Mesenchymal stem cell (in vitro differentiated cells and primary cell): ENCODE measurements at regions not wholly inside any gene's neighbourhood (a gene's known extent, or its start where the extent isn't known, plus 50 kb on each side); places are given as distances from the start of the nearest gene placed in this dataset.
"Not testable (repeated sequence)": the region's sequence is repeated elsewhere in the genome, so short reads cannot be mapped to it uniquely, and the experiment has no call there.

Source experiments
- DNase-seq: peaks from one replicate; pipeline ENCODE4 v3.0.0-alpha.2; 2013
- H2AFZ ChIP-seq: one replicate; pipeline ENCODE4 v1.6.1; 2013; ENCODE audit warnings: low read depth, mild to moderate bottlenecking, control low read depth, inconsistent platforms, low read length, moderate library complexity
- H2AK5ac ChIP-seq: 2 replicates; pipeline ENCODE4 v1.6.1; 2013; ENCODE audit warnings: low read length, moderate library complexity, mild to moderate bottlenecking, inconsistent platforms; ENCODE audit not compliant: severe bottlenecking
- H2BK120ac ChIP-seq: one replicate; pipeline ENCODE4 v1.6.1; 2013; ENCODE audit warnings: low read depth, mild to moderate bottlenecking, inconsistent platforms, low read length, moderate library complexity
- H2BK12ac ChIP-seq, 2 experiments: one replicate each; pipeline ENCODE4 v1.6.1; 2013; ENCODE audit warnings: inconsistent platforms in 2 of 2, low read length in 2 of 2, mild to moderate bottlenecking in 2 of 2, moderate library complexity in 2 of 2, control low read depth in 1 of 2
- H2BK15ac ChIP-seq: one replicate; pipeline ENCODE4 v1.6.1; 2013; ENCODE audit warnings: mild to moderate bottlenecking, low read depth, inconsistent platforms; ENCODE audit not compliant: poor library complexity, severe bottlenecking
- H2BK5ac ChIP-seq: 2 replicates; pipeline ENCODE4 v1.6.1; 2013; ENCODE audit warnings: low read depth, mild to moderate bottlenecking, low read length, control low read depth, inconsistent platforms; ENCODE audit not compliant: poor library complexity, severe bottlenecking
- H3K14ac ChIP-seq, 2 experiments: one replicate each; pipeline ENCODE4 v1.6.1; 2013; ENCODE audit warnings: inconsistent platforms in 2 of 2, low read length in 2 of 2, control low read depth in 1 of 2, mild to moderate bottlenecking in 1 of 2, moderate library complexity in 1 of 2
- H3K18ac ChIP-seq, 2 experiments: one replicate each; pipeline ENCODE4 v1.6.1; 2013; ENCODE audit warnings: inconsistent platforms in 2 of 2, low read length in 2 of 2, control low read depth in 1 of 2, low read depth in 1 of 2, mild to moderate bottlenecking in 1 of 2
- H3K23ac ChIP-seq, 2 experiments: one replicate each; pipeline ENCODE4 v1.6.1; 2013; ENCODE audit warnings: inconsistent platforms in 2 of 2, low read length in 2 of 2, mild to moderate bottlenecking in 2 of 2, moderate library complexity in 2 of 2, control low read depth in 1 of 2
- H3K27ac ChIP-seq: 2 replicates; pipeline ENCODE4 v1.5.1; 2013; ENCODE audit warnings: mild to moderate bottlenecking, moderate library complexity, low read length, control low read depth, inconsistent platforms; ENCODE audit not compliant: poor library complexity, severe bottlenecking
- H3K27me3 ChIP-seq, 2 experiments: 2 replicates each; pipeline versions ENCODE4 v1.6.1 to v1.7.0; 2013; ENCODE audit warnings: low read length in 2 of 2, mild to moderate bottlenecking in 2 of 2, moderate library complexity in 2 of 2, control low read depth in 1 of 2, inconsistent platforms in 1 of 2; ENCODE audit not compliant: control insufficient read depth in 1 of 2, insufficient read depth in 1 of 2
- H3K36me3 ChIP-seq, 2 experiments: 2 replicates each; pipeline versions ENCODE4 v1.6.1 to v1.7.0; 2013; ENCODE audit warnings: low read length in 2 of 2, control low read depth in 1 of 2, inconsistent platforms in 1 of 2, low read depth in 1 of 2, mild to moderate bottlenecking in 1 of 2; ENCODE audit not compliant: insufficient read depth in 2 of 2, control insufficient read depth in 1 of 2
- H3K4ac ChIP-seq, 2 experiments: one replicate each; pipeline ENCODE4 v1.6.1; 2013; ENCODE audit warnings: inconsistent platforms in 2 of 2, low read length in 2 of 2, mild to moderate bottlenecking in 2 of 2, moderate library complexity in 2 of 2, control low read depth in 1 of 2, low read depth in 1 of 2
- H3K4me1 ChIP-seq: 2 replicates; pipeline ENCODE4 v1.6.1; 2013; ENCODE audit warnings: low read depth, low read length, control low read depth; ENCODE audit not compliant: control insufficient read depth, insufficient read depth
- H3K4me2 ChIP-seq: 2 replicates; pipeline ENCODE4 v1.6.1; 2013; ENCODE audit warnings: low read length, mild to moderate bottlenecking, inconsistent platforms; ENCODE audit not compliant: poor library complexity, severe bottlenecking
- H3K4me3 ChIP-seq, 2 experiments: 2 replicates each; pipeline versions ENCODE4 v1.5.1 to v1.7.0; 2013; ENCODE audit warnings: low read length in 2 of 2, mild to moderate bottlenecking in 2 of 2, control low read depth in 1 of 2, low read depth in 1 of 2; ENCODE audit not compliant: insufficient read depth in 1 of 2
- H3K79me1 ChIP-seq: replicated peaks from 2 replicates; pipeline ENCODE4 v1.6.1; 2013; ENCODE audit warnings: mild to moderate bottlenecking, control low read depth, low read length, inconsistent platforms; ENCODE audit not compliant: poor library complexity, severe bottlenecking
- H3K9ac ChIP-seq: 2 replicates; pipeline ENCODE4 v1.7.0; 2013; ENCODE audit warnings: mild to moderate bottlenecking, low read length, moderate library complexity
- H3K9me3 ChIP-seq: 2 replicates; pipeline ENCODE4 v1.7.0; 2013; ENCODE audit warnings: mild to moderate bottlenecking, low read length; ENCODE audit not compliant: control insufficient read depth
- H4K8ac ChIP-seq: one replicate; pipeline ENCODE4 v1.6.1; 2013; ENCODE audit warnings: inconsistent platforms, mild to moderate bottlenecking, low read length, moderate library complexity
- H4K91ac ChIP-seq: one replicate; pipeline ENCODE4 v1.6.1; 2013; ENCODE audit warnings: mild to moderate bottlenecking, low read length, inconsistent platforms
- WGBS: methylation state at CpG from one replicate; pipeline ENCODE4 v1.1.7; 2013; ENCODE audit warnings: mixed read lengths; 5-methylcytosine and 5-hydroxymethylcytosine counted together

DNA sequence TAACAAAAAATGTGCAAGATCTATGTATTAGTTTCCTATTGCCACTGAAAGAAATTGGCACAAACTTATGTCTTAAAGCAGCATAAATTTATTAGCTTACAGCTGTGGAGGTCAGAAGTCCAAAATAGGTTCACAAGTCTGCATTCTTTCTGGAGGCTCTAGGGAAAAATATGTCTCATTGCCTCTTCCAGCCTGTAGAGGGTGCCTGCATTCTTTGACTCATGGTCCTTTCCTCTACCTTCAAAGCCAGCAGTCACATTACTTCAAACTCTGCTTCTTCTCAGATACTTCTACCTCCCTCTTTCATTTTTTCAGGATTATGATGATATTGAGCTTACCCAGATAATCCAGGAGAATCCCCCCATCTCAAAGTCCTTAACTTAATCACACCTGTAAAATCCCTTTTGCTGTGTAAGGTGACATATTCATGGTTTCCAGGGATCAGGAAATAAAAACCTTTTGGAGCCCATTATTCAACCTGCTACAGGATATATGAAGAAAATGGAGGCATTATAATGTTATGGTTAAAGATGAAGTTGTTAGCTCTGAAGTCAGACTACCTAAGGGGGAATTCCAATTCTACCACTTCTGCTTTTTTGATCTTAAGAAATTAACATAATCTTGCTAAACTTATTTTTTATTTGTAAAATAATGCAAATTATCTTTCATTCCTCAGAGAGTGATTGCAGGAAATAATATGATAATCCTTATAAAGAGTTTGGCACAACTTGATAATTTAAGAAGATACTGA, 686.2 kb downstream of the PRIM2 start:
- not testable (repeated sequence) for H2BK12ac ChIP-seq, H3K9me3 ChIP-seq, H3K23ac ChIP-seq, H3K4me2 ChIP-seq, H2BK120ac ChIP-seq, H2BK5ac ChIP-seq, H3K27ac ChIP-seq, H3K27me3 ChIP-seq, H3K4me1 ChIP-seq, H3K4ac ChIP-seq, H3K36me3 ChIP-seq, H3K4me3 ChIP-seq, H3K14ac ChIP-seq, DNase-seq, H3K79me1 ChIP-seq, H2AK5ac ChIP-seq, H4K8ac ChIP-seq, H3K9ac ChIP-seq, H3K18ac ChIP-seq, H4K91ac ChIP-seq, H2AFZ ChIP-seq, H2BK15ac ChIP-seq

DNA sequence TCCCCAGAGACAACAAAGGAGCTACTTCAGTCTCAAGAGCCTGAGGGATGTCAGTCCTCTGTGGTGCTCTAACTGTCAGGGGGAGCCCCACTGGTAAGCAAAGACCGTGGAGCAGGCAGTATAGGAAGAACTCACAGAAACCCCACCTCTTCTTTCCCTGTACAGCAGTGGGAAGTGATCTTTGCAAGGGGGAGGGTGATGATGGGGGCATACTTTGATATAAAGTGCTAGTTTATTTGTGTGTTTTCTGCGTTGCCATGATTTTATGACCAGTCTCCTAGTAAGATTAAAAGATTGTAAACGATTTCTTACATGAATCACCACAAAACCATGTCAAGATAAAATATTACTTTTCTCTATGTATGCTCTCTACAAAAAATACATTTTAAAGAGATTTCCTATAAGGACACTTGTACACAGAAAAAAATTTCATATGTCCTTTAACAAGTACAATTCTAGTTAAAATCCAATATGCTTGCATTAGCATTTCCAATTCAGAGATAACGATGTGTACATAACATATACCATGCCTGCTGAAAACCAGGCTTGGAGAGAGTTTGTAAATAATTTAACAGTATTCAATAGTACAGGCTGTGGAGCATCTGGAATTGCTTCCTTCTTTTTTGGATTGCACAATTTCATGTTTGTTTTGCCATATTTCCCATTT, 690.0 kb downstream of the PRIM2 start:
- not testable (repeated sequence) for H2BK5ac ChIP-seq, H4K8ac ChIP-seq, H3K4ac ChIP-seq, H2BK12ac ChIP-seq, H2AFZ ChIP-seq, H4K91ac ChIP-seq, H2BK120ac ChIP-seq, H2BK15ac ChIP-seq, H3K4me1 ChIP-seq, H3K9me3 ChIP-seq, H3K4me3 ChIP-seq, H3K9ac ChIP-seq, H3K18ac ChIP-seq, H3K14ac ChIP-seq, H3K27ac ChIP-seq, H3K4me2 ChIP-seq, DNase-seq, H3K23ac ChIP-seq, H3K27me3 ChIP-seq, H3K79me1 ChIP-seq, H2AK5ac ChIP-seq, H3K36me3 ChIP-seq
- 80% methylated on average over 1 of the region's 4 CpGs for WGBS

- not testable (repeated sequence) for H4K91ac ChIP-seq, H3K27me3 ChIP-seq, H2AK5ac ChIP-seq, H2BK5ac ChIP-seq, H2BK12ac ChIP-seq, H3K36me3 ChIP-seq, H3K79me1 ChIP-seq, H3K4me1 ChIP-seq, H3K18ac ChIP-seq, H4K8ac ChIP-seq, H3K9me3 ChIP-seq, H2AFZ ChIP-seq, H3K27ac ChIP-seq, H3K4ac ChIP-seq, DNase-seq, H3K14ac ChIP-seq, H3K4me3 ChIP-seq, H2BK120ac ChIP-seq, H3K23ac ChIP-seq, H3K4me2 ChIP-seq, H3K9ac ChIP-seq, H2BK15ac ChIP-seq
Observed at GRCh38 chr6:58008001-58008335, 690.5 kb downstream of the PRIM2 start.

- H2BK15ac ChIP-seq, H3K4me3 ChIP-seq, H3K18ac ChIP-seq, H4K91ac ChIP-seq, H3K23ac ChIP-seq, H3K9me3 ChIP-seq, H3K9ac ChIP-seq, H2BK120ac ChIP-seq, H3K27ac ChIP-seq, H3K36me3 ChIP-seq, H2AFZ ChIP-seq, H2AK5ac ChIP-seq, H3K27me3 ChIP-seq, H3K4ac ChIP-seq, H3K4me1 ChIP-seq, H2BK5ac ChIP-seq, H4K8ac ChIP-seq, H3K4me2 ChIP-seq, DNase-seq, H3K79me1 ChIP-seq, H3K14ac ChIP-seq, H2BK12ac ChIP-seq: not testable (repeated sequence)
- 67% methylated on average over 4 of the region's 8 CpGs for WGBS
Observed at GRCh38 chr6:58011954-58012600, 694.6 kb downstream of the PRIM2 start.
